ENCODE measurements at regions not wholly inside any gene's neighbourhood (a gene's known extent, or its start where the extent isn't known, plus 50 kb on each side); places are given as distances from the start of the nearest gene placed in this dataset.
"Not testable (repeated sequence)": the region's sequence is repeated elsewhere in the genome, so short reads cannot be mapped to it uniquely, and the experiment has no call there.

DNA sequence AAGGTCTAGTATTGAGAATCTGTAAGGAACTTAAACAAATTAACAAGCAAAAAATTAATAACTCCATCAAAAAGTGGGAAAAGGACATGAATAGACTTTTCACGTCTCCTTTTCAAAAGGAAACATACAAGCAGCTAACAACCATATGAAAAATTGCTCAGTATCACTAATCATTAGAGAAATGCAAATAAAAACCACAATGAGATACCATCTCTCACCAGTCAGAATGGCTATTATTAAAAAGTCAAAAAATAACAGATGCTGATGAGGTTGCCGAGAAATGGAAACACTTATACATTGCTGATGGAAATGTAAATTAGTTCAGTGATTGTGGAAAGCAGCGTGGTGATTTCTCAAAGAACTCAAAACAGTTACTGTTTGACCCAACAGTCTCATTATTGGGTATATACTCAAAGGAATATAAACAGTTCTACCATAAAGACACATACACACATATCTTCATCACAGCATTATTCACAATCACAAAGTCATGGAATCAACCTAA, 410.4 kb upstream of the SMIM31 start:
- DNase-seq: no peak

DNA sequence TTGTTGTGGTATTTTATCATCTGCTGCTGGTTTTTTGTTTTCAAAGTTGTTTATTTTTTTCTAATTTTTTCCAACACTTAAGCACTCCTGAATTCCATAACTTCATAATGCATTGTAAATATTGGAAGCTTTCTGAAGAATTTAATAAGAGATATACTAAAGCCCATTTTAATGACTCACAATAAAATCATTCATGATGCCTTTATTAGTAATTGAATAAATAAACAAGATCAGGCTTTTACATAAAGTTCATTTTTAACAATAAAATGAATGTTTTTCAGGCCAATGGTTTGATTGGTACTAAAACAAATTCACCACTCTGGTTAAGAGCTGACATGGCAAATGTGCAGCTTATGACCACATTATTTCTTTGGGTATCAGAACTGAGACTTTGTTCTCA, 408.2 kb upstream of the SMIM31 start:
- no peak for DNase-seq

DNA sequence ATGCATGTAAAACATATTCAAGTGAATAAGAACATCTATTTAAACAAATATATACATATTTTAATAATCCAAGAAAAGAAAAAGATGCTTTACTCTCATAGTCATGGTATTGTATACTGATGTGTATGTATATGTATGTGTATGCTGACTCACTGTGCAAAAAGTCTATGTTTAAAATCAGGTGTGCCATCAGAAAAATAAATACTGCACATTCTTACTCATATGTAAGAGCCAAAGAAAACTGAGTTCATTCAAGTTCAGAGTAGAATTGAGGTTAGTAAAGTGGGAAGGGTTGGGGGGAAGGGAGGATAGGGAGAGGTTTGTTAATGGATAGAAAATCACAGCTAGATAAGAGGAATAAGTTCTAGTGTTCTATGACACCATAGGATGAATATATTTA, 403.9 kb upstream of the SMIM31 start:
- DNase-seq: no peak

DNA sequence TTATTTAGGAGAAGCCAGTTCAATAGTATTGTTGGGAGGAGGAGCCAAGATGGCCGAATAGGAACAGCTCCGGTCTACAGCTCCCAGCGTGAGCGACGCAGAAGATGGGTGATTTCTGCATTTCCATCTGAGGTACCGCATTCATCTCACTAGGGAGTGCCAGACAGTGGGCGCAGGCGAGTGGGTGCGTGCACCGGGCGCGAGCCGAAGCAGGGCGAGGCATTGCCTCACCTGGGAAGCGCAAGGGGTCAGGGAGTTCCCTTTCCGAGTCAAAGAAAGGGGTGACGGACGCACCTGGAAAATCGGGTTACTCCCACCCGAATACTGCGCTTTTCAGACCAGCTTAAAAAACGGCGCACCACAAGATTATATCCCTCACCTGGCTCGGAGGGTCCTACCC, 403.2 kb upstream of the SMIM31 start:
- DNase-seq: not testable (repeated sequence)

DNA sequence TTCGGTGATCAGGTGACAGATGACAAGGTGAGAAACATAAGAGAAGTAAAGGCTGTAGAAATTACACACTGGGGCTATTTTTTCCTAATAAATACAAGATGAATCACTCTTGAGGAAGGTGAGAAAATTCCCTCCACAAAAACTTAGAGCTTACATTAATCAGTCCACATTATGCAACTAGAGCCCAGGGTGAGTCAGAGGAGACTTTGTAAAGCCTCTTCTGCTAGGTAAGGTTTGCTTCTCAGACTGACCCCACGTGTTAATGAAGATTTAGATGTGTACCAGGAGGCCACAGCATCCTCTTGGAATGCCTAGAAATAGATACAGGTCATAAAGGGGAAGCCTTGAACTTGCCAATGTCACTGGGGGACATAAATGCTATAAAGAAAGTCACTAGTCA, 396.0 kb upstream of the SMIM31 start:
- no peak for DNase-seq

DNA sequence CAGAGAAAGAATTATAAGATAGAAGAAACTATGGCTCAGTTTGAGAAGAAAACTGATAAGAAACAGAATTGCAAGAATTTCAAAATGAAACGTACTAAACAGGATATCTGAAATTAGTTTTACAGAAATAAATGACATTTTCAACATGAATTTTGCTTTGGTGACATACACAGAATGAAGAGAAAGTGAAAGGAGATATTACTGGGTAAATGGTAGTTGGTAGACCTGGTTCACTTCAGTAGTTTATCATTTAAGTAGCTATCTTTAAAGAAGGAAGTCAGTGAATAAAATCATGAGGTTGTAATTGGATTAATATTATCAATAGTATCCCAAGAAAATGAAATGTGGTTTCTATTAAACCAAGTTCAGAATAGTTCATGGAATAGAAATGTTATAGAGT, 395.5 kb upstream of the SMIM31 start:
- DNase-seq: no peak

DNA sequence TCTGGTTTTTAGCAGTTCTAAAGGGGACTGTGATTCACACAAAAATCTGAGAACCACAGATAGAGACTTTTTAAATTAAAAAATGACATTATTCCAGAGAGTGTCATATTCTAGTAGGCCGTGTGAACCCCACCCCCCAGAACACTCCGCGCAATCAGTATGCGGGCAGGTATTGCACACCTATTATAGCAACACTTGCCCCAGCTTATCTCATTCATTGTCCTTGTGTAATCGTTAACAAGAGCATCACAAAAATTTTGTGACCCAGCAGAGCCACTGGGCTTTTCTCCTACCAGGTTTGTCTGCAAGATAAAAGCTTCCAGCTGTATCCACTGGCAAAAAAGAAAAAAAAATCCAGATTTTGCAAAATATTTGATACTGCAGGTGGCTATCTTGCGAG, 394.1 kb upstream of the SMIM31 start:
- DNase-seq: no peak

DNA sequence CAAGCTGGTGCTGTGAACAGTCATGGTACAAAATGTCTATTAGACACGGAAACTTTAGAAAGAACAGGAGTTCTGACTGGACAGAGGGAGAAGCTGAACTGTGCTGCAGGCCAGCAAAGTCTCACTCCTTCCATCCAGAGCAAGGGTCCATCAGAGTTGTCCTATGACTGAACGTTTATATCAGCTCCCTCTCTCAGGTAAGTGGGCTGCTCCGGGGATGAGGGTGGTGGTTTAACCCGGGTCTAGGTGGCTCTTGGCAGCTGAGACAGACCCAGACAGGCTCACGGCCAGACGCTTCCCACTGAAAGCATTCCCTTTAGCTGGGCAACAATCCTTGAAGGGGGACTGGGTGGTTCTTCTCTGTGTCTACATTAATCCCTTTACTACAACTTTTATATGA, 385.0 kb upstream of the SMIM31 start:
- no peak for DNase-seq

DNA sequence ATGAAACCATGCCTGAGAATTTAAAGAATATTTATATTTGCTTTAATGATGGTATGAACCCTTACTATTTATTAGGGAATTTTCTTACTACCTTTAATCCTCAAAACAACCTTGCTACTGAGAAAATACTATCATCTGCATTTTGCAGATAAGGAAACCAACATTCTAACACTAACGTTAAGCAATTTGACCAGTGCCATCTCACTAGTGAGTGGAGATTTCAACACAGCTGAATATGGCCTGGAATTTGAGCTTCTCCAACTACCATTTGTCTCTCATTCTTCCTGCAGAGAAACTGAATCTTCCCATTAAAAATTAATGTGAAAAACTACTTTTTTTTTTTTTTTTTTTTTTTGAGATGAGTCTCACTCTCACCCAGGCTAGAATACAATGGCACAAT, 380.9 kb upstream of the SMIM31 start:
- no peak for DNase-seq

DNA sequence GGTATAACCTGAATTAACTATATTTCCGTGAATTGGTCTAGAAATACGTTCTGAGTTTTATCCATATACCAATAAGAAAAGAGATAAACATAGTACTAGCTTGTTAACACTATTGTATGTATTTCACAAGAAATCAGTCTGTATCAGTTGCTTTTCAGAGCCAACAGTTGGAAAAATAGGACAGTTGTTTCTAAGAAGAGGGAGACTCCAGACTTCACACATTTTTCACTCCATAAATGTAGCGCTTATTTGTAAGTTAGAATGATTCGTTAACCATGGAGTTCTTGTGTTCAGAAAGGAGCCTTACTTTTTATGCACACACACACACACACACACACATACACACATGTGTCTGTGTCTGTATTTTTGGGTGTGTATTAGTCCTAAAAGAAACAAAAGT, 376.7 kb upstream of the SMIM31 start:
- no peak for DNase-seq

DNA sequence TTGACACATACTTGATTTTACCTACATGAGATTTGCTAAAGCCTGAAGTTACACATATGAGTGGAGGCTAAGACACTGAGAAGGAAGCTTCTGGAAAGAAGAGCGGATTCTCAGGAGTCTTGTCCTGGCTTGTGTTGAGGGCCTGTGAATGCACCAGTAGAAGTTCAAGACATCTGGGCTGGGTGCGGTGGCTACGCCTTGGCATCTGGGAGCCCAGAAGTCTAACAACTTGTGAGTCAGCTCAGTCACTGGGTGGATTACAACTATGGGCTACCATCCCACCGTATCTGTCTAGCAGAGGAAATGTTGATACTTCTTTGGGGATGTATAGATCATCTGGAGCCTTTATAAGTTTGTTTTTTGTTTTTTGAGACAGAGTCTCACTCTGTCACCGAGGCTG, 375.6 kb upstream of the SMIM31 start:
- no peak for DNase-seq

DNA sequence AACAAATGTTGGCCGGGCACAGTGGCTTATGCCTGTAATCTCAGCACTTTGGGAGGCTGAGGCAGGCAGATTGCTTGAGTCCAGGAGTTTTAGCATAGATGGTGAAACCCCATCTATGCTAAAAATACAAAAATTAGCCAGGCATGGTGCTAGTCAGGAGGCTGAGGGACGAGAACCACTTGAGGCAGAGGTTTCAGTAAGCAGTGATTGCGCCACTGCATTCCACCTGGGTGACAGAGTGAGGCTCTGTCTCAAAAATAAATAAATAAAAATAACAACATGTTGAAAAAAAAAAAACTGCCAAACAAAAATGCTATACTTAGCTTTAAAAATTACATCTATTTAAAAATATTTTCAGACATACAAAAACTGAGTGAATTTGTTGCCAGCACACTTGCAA, 374.2 kb upstream of the SMIM31 start:
- no peak for DNase-seq

DNA sequence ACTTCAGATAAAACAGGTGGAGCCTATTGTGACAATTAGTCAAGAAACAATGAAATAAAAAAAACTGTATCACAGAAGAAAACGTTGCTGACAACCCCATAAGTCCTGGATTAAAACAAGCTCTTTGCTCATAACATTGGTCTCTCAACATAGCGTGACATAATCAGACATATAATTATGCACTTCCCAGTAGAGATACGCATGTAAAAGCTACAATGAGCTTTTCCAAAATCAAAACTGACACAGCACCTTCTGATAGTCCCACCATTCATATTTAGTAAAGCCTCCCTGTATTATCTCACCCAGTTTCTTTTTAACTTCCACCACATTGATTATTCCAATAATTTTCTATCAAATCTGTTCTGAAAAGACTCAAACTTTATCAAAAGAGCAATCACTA, 372.1 kb upstream of the SMIM31 start:
- DNase-seq: no peak

DNA sequence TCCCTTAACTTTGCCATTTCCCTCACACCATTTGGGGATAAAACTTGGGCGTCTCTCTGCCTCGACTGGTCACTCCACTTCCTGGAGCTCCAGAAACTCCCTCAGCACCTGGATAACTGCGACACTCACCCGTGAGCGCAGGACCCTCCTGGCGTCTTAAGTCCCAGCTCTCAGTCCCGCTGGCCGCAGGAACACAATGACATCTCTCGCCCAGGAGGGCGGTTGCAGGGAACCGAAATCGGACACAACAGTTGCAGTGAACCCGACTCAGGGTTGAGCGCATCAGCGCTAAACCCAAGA, 370.9 kb upstream of the SMIM31 start:
- DNase-seq: no peak

DNA sequence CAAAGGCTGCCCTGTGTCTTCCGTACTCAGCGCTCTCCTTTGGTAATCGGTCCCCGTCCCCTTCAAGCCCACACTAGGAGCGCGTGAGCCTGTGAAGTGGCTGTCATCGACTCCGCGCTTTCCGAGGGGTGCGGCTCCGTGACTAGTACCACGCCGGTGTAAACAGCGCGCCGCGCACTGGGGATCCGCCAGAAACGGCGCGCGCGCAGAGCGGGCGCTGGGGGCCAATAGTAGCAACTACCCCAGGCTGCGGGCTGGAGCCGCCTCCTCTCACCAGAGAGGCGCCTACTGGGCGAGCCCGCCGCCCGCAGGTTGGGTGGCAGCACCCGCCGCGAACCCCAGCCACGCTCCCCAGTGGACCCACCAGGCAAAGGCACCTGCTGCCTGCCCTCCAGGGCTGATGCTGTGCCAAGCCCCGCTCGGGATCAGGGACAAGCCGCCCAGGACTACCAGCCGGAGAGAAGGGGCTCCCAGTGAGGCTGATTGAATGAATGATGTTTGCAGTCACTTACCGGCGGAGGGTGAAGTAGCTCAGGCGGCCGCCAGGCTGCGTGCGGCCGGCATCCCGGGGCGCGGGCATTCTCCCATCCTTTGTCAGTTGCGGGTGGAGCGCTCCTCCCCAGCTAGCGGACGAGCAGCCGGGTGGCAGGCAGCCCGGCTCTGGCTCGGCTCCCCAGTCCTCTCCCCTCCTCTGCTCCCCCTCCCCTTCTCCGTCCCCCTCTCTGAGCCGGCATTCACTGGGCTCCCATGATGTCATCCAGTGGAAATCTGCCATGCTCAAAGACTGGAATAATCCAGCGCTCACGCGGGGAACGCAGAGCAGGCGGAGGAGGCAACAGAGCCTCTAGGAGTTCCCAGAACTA, 370.3 kb upstream of the SMIM31 start:
- DNase-seq: peak; percentile 58

DNA sequence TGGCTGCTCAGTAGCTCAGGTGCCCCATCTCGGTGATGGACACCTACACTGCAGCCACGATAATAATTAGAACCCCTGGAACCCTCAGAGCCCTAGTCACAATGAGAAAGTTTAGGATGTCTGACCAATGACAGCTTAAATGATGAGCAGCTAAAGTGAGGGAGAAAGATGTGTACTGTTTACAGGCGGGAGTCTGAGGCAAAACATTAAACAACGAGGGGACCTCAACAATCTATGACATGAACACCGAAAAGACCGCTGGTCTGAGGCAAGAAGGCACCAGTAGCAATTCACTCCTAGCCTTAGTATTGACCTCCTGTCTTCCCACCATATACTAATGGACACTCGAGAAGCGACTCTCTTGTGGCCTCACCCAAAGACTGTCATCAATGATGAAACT, 369.5 kb upstream of the SMIM31 start:
- no peak for DNase-seq

DNA sequence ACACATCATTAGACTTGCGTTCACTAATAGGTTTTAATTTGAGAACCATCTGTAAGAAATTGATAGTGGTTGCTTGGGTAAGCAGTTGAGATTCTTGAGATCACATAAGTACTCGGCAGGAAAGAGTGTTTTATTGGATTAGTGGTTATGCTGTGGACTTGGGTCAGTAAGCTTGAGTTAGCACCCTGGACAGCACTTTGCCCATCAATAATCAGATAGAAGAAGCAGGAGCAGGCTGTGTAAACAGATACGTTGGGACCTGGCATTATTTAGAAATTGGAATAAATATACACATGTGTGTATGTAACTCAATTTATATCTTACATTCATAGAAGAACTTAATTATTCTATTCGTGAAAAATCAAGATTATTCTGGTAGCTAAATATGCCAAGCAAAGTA, 357.5 kb upstream of the SMIM31 start:
- no peak for DNase-seq

DNA sequence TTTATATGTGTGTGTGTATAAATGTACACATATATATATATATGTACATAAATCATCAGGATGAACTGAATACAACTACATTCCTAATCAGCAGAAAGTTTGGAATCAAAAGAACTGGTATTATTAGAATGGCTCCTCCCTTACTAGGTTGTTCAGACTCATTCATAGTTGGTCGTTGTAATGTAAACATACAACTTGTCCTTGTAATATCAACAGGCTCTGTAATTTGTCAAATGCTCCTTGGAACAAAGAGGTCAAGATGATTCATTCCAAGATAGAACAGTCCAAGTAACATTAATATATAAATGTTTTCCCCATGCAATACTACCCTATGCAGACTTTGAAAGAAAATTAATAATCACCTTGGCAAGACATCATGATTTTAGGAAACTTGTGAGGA, 351.4 kb upstream of the SMIM31 start:
- DNase-seq: no peak

DNA sequence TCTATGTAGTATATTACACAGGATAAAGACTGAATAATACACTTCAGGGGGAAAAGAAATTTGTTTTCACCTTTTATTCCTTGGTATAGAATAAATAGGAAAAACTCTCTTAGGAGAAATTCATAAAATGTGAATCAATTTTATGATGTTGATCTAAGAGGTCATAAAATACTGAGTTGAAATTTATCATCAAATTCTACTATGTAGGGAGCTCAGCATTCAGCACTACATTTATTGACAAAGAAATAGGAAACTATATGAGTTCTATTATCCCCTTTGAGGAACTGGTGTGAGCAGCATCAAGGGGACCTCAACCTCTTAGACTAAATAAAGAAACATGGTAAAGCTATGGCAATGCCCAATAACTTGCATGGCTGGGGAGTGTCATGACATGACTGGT, 348.2 kb upstream of the SMIM31 start:
- DNase-seq: no peak

DNA sequence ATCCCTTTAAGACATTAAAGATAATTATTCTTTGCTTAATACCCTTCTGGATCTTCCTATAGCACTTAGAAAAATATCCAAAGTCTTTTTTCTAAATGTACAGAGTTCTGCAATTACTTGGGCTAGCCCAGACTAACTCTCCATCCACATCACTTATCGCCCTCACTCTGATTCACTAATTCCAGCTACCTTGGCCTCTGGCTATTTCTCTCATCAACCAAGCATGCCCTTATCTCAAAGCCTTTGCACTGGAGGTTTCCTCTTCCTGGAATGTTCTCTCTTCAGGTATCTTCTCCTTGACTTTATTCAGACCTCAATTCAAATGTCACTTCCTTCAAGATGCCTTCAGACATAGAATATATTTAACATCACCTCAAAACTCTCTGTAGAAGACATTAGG, 345.1 kb upstream of the SMIM31 start:
- DNase-seq: no peak

DNA sequence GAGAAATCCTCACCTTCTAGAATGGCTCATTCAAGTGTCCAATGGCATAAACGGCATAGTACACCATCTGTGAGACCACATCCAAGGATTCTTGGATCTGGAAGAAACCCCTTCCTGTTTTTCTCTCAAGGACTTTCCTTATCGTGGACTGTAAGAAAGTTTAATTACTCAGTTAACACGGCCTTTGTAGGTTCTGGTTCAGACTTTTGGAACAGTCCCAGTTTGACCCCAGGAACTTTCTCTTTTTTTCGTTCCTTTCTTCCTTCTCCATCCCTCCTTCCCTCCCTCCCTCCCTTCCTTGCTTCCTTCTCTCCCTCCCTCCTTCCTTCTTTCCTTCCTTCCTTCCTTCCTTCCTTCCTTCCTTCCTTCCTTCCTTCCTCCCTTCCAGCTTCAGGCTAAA, 343.5 kb upstream of the SMIM31 start:
- no peak for DNase-seq

DNA sequence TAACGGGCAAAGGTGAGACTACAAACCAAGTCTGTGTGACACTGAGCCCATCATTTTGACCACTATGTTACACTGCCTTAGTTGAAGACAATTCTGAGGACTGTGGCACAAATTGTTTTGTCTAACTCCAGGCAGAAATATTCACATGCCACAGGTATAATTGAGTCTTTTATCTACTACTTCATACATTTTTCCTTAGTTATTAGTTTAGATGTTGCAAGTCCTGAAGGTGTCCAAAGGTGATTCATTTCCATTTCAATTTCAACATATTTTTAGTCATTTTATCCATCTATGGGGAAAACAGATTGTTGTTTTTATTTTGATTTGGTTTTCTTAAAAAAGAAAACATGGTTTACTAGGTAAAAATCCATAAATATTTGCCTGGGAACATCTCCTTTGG, 341.7 kb upstream of the SMIM31 start:
- no peak for DNase-seq

DNA sequence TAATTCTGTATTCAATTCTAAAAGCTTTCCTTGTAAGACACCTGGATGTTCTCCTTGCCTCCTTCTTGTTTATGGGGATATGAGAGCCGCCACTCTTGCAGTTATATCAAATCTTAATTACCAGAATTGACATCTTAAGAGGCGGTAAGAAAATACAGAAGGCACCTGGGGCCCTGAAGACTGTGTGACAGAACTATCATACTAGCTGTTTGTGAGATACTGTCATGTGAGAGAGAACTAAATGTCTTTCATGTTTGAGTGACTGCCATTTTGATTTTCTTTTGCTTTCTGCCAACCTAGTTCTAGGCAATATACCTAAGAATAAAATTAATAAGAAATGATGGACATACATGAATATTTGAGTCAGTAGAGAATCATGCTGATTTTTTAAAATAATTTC, 340.2 kb upstream of the SMIM31 start:
- DNase-seq: no peak

DNA sequence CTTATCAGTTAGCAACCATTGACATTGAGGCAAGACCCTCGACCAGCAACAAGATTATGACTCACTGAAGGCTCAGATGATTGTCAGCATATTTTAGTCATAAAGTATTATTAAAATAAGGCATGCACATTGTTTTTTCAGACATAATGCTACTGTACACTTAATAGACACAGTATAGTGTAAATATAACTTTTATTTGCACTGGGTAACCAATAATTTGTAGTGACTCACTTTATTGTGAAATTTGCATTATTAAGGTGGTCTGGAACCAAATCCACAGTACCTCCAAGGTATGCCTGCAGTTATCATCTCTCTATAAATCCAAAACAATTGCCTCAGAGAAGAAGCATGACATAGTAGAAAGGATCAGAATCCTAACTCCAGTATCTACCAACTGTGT, 330.1 kb upstream of the SMIM31 start:
- no peak for DNase-seq

DNA sequence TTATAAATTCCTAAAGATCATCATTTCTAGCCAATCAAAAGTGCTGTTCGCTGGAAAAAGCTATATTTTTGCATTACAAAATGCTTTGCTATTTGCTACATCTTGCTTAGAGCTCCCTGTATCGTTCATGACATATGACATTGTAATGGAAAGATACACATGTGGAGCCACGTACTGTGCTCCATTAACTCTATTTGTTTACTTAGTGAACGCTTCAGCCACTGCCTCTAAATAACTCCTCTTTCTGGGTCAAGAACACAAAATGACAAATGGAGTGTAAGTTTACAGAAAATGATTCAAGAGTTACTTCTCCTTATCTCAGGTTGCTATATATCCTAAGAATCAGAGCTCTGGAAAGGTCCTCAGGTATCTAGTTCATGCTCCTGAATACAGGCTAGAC, 329.1 kb upstream of the SMIM31 start:
- DNase-seq: peak; percentile 3

DNA sequence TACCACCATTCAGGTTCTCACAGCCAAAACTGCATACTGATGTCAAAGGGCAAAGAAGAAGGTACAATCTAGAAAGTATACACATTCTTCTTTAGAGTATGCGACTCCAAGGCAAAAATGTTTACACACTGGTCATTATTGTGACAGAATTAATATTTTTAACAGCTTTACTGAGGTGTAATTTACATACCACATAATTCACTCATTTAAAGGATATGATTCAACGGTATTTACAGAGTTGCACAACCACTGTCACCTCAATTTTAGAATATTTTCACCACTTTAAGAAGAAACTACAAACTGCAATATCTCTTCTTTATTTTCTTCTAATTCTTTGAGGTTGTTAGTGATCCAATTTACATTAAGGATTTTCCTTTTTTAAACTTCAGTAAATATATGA, 325.4 kb upstream of the SMIM31 start:
- DNase-seq: no peak

All from NCI-H69 (cell line).